ENCODE measurements at regions not wholly inside any gene's neighbourhood (a gene's known extent, or its start where the extent isn't known, plus 50 kb on each side); places are given as distances from the start of the nearest gene placed in this dataset.

DNA sequence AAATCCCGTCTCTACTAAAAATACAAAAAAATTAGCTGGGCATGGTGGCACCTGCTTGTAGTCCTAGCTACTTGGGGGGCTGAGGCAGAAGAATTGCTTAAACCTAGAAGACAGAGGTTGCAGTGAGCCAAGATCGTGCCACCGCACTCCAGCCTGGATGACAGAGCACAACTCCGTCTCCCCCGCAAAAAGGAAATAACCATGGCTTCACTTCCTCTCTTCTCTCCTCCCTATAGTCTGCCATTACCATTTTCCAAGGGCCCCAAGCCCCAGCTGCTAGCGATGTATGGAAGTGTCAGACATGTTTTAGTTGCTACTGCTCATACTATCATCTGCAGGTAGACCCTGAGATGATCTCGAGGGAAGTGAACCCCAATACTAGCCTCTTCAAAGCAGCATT, 177.3 kb upstream of the FAM9B start:
- TF ChIP-seq, protein P1, sequence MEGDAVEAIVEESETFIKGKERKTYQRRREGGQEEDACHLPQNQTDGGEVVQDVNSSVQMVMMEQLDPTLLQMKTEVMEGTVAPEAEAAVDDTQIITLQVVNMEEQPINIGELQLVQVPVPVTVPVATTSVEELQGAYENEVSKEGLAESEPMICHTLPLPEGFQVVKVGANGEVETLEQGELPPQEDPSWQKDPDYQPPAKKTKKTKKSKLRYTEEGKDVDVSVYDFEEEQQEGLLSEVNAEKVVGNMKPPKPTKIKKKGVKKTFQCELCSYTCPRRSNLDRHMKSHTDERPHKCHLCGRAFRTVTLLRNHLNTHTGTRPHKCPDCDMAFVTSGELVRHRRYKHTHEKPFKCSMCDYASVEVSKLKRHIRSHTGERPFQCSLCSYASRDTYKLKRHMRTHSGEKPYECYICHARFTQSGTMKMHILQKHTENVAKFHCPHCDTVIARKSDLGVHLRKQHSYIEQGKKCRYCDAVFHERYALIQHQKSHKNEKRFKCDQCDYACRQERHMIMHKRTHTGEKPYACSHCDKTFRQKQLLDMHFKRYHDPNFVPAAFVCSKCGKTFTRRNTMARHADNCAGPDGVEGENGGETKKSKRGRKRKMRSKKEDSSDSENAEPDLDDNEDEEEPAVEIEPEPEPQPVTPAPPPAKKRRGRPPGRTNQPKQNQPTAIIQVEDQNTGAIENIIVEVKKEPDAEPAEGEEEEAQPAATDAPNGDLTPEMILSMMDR (IDR thresholded peaks at IDR 0.05) = no peak
- no peak for TF ChIP-seq POLR2A (IDR thresholded peaks at IDR 0.05)
